PC-3 (cell line): ENCODE measurements at regions not wholly inside any gene's neighbourhood (a gene's known extent, or its start where the extent isn't known, plus 50 kb on each side); places are given as distances from the start of the nearest gene placed in this dataset.

Source experiments
- EZH2 ChIP-seq: fragments of 300-600 bp; sonication (generic); IDR thresholded peaks from one replicate; pipeline ENCODE4 v1.6.1; 2017; ENCODE audit warnings: antibody characterized with exemption, mild to moderate bottlenecking, low read length; ENCODE audit not compliant: unreplicated experiment
- EZH2phosphoT487 ChIP-seq: fragments of 300-600 bp; sonication (generic); IDR thresholded peaks from 2 replicates; pipeline ENCODE4 v1.6.1; 2018; ENCODE audit warnings: mild to moderate bottlenecking, antibody characterized with exemption, low read length, borderline replicate concordance
- TF ChIP-seq, protein P1 (sequence below): fragments of 300-600 bp; sonication (generic); conservative IDR thresholded peaks from 2 replicates; pipeline ENCODE4 v1.5.1; 2017; ENCODE audit warnings: antibody characterized with exemption, low read depth, mild to moderate bottlenecking, low read length

DNA sequence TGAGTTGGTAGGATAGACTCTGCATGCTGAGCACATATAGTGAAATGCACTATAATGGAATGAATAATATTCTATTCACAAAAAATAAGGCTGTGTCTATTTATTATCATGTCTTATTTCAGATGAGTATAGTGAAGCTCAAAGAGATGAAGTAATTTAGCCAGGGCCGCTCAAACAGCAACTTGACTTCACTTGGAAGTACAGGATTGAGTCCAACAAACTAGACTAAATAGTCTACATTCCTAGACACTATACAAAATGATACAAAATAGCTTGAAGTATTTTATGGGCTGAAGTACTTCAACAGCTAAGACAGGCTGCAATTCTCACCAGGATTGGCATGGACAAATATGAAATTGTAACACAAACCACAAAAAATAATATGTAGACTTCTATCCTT is 144.5 kb upstream of the DST start:
- TF ChIP-seq, protein P1, sequence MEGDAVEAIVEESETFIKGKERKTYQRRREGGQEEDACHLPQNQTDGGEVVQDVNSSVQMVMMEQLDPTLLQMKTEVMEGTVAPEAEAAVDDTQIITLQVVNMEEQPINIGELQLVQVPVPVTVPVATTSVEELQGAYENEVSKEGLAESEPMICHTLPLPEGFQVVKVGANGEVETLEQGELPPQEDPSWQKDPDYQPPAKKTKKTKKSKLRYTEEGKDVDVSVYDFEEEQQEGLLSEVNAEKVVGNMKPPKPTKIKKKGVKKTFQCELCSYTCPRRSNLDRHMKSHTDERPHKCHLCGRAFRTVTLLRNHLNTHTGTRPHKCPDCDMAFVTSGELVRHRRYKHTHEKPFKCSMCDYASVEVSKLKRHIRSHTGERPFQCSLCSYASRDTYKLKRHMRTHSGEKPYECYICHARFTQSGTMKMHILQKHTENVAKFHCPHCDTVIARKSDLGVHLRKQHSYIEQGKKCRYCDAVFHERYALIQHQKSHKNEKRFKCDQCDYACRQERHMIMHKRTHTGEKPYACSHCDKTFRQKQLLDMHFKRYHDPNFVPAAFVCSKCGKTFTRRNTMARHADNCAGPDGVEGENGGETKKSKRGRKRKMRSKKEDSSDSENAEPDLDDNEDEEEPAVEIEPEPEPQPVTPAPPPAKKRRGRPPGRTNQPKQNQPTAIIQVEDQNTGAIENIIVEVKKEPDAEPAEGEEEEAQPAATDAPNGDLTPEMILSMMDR: no peak
- TF ChIP-seq EZH2 (no peak), EZH2phosphoT487 (no peak)
